ENCODE measurements at regions not wholly inside any gene's neighbourhood (a gene's known extent, or its start where the extent isn't known, plus 50 kb on each side); places are given as distances from the start of the nearest gene placed in this dataset.

GRCh38 chr13:43990829-43991228 is 111.1 kb downstream of the LACC1 start (continued):
- no peak for TF ChIP-seq CHD7 (IDR thresholded peaks at IDR 0.05; ENCODE audit: insufficient replicate concordance, low read length)
- no peak for TF ChIP-seq SAP30 (IDR thresholded peaks at IDR 0.05; ENCODE audit: insufficient read depth, insufficient replicate concordance, low read length)
- no peak for TF ChIP-seq RAD21 (IDR thresholded peaks at IDR 0.05 in 1 of 2, conservative IDR thresholded peaks at IDR 0.05 in 1 of 2; ENCODE audit: low read depth in 2 of 2, low read length in 2 of 2)
- no peak for TF ChIP-seq HDAC6 (IDR thresholded peaks at IDR 0.05; ENCODE audit: low read depth, low read length)
- no peak for TF ChIP-seq JUND (IDR thresholded peaks at IDR 0.05; ENCODE audit: low read length)
- no peak for TF ChIP-seq POLR2A (IDR thresholded peaks at IDR 0.05; ENCODE audit: control extremely low read depth in 1 of 2, low read depth in 2 of 2, low read length in 2 of 2)
- TF ChIP-seq KDM5A (IDR thresholded peaks at IDR 0.05; ENCODE audit: low read length), result no peak
- TF ChIP-seq SUZ12 (IDR thresholded peaks at IDR 0.05; ENCODE audit: low read length), result no peak
- TF ChIP-seq POU5F1 (IDR thresholded peaks at IDR 0.05; ENCODE audit: low read depth, low read length), result no peak
- no peak for TF ChIP-seq TAF1 (IDR thresholded peaks at IDR 0.05; ENCODE audit: low read depth, low read length)
- no peak for TF ChIP-seq SP4 (IDR thresholded peaks at IDR 0.05; ENCODE audit: low read length)
- TF ChIP-seq RFX5 (IDR thresholded peaks at IDR 0.05; ENCODE audit: borderline replicate concordance, low read depth, low read length), result no peak
